ENCODE measurements at regions not wholly inside any gene's neighbourhood (a gene's known extent, or its start where the extent isn't known, plus 50 kb on each side); places are given as distances from the start of the nearest gene placed in this dataset.

- DNase-seq = no peak
Measured at GRCh38 chr4:14744346-14744745, 257.9 kb upstream of the CPEB2 start.

DNA sequence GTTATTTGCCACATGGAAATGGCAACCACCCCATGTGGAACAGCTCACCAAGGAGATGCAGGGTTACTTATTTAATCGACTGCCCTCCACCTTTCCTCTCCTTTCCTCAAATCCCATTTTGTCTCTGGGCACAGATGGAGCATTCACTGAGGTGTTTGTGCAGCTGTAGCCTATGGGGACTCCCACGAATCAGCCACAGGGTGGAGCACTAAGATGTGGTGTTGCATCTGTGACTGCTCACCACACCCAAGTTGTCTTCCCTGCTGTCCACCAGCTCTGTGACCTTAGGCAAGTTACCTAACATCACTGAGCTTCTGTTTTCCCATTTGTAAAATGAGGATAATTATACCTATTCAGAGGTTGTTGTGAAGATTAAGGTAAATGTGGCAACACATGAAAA lies 252.4 kb upstream of the CPEB2 start:
- no peak for DNase-seq

DNA sequence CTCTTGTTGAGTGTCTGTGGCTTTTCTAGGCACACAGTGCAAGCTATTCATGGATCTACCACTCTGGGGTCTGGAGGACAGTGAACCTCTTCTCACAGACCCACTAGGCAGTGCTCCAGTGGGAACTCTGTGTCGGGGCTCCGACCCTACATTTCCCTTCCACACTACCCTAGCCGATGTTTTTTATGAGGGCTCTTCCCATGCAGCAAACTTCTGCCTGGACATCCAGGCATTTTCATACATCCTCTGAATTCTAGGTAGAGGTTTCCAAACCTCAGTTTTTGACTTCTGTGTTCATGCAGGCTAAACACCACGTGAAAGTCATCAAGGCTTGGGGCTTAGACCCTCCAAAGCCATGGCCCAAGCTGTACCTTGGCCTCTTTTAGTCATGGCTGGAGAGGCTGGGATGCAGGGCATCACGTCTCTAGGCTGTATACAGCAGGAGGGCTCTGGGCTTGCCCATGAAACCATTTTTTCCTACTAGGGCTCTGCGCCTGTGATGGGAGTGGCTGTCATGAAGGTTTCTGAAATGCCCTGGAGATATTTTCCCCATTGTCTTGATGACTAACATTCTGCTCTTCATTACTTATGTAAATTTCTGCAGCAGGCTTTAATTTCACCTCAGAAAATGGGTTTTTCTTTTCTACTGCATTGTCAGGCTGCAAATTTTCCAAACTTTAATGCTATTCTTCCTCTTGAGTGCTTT lies 249.8 kb upstream of the CPEB2 start:
- no peak for DNase-seq

- no peak for DNase-seq
Measured at GRCh38 chr4:14767142-14767541, 235.1 kb upstream of the CPEB2 start.

DNA sequence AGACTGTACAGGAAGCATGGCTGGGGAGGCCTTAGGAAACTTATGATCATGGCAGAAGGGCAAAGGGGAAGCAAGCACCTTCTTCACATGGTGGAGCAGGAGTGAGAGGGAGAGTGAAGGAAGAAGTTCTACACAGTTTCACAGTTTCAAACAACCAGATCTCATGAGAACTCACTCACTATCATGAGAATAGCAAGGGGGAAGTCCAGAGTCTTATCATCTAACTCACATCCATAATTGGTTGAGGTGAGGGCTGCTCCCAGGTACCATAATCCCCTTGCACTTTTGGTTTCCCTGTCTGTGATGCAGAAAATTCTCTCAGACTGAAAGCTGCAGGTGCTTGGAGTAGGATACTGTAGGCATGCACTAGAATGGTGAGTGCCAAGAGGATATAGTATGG lies 233.8 kb upstream of the CPEB2 start:
- no peak for DNase-seq

GRCh38 chr4:14769993-14770392 lies 232.3 kb upstream of the CPEB2 start:
- DNase-seq = no peak

GRCh38 chr4:14771094-14771493 lies 231.2 kb upstream of the CPEB2 start:
- no peak for DNase-seq

DNA sequence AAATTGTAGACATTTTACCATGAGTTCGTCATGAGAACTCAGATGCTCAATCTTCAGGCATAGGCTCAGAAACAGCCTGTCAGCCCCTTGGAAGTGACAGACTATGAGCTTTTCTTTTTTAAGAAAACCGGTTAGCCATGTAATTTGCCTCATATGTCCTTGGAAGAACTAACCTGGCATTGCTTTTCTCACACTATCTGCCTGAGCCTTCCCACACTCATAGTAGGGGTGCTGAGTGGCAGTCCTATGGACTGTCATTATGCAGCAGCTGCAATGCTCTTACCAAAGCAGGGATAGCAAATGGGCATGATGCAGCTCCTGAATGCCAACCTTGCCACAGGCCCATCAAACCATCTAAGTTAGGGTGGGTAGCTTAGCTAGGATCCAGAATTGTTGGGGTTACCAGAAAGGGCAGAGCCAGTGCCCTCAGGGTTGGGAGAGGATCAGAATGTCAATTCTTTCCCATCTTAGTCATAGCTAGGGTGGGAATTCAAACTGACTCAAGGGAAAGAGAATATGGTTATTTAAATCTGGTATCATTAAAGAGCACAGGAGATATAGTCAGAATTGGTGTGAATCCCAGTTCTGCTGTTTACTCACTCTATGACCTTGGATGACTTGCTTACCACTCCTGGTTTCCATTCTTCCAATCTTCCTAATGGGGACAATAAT lies 230.6 kb upstream of the CPEB2 start:
- DNase-seq = no peak

GRCh38 chr4:14772388-14772787 lies 229.9 kb upstream of the CPEB2 start:
- no peak for DNase-seq

GRCh38 chr4:14783011-14783877 lies 219.0 kb upstream of the CPEB2 start:
- DNase-seq = peak; percentile 23

- no peak for DNase-seq
Measured at GRCh38 chr4:14787221-14787620, 215.1 kb upstream of the CPEB2 start.

DNA sequence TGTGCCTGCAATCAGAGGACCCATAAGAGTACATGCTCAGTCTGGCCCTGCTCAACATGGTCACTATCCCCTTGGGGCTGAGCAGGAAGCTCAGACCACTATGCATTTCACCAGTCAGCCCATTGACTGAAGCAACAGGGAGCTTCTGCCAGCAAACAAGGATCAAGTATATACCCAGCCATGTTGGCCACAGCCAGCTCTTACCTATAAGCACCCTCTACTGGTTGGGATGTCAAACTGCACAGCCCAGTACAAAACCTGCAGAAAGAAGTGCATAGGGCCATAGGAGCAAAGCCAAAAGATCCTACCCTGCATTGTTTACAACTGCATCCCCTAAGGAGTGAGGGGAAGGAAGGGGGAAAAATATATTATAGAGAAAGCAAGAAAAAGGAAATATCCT lies 214.4 kb upstream of the CPEB2 start:
- DNase-seq = no peak

DNA sequence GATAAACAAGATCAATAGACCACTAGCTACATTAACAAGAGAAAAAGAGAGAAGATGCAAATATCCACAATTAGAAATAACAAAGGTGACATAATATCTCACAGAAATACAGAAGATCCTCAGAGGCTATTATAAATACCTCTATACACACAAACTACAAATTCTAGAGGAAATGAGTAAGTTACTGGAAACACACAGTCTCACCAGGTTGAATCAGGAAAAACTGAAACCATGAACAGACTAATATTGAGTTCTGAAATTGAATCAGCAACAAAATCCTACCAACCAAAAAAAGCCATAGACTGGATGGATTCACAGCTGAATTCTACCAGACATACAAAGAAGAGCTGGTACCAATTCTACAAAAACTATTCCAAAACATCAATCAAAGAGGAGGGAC lies 211.8 kb upstream of the CPEB2 start:
- DNase-seq = no peak

- no peak for DNase-seq
Measured at GRCh38 chr4:14792702-14793227, 209.5 kb upstream of the CPEB2 start.

- DNase-seq = no peak
Measured at GRCh38 chr4:14800977-14801376, 201.3 kb upstream of the CPEB2 start.

DNA sequence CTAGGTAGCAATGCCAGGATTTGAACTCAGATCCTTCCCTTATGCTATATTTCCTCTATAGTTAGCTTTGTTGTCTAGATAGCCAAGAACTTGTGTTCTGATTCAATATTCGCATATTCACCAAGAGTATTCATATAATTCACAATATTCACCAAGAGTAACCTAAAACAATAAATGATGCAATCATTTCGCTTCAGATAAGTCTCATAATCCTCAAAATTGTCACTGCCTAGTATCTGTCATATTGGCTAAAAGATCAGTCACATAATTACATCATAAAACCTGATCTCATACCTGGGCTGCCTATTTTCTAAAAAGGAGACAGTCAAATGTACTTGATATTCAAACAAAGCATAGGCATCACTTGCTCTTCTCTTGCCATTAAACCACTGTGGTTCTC lies 199.7 kb upstream of the CPEB2 start:
- DNase-seq = no peak

DNA sequence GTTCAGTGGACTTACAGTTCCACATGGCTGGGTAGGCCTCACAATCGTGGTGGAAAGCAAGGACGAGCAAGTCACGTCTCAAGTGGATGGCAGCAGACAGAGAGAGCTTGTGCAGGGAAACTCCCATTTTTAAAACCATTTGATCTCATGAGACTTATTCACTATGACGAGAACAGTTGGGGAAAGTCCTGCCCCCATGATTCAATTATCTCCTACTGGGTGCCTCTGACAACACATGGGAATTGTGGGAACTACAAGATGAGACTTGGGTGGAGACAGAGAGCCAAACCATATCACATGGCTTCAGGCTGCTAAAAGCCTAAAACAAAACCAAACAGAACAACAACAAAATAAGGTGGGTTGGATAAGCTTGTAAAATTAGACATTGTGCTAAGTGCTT lies 194.4 kb upstream of the CPEB2 start:
- DNase-seq = no peak

GRCh38 chr4:14809203-14809602 lies 193.1 kb upstream of the CPEB2 start:
- no peak for DNase-seq

GRCh38 chr4:14810121-14810520 lies 192.2 kb upstream of the CPEB2 start:
- DNase-seq = no peak

GRCh38 chr4:14810568-14810967 lies 191.7 kb upstream of the CPEB2 start:
- DNase-seq = no peak

DNA sequence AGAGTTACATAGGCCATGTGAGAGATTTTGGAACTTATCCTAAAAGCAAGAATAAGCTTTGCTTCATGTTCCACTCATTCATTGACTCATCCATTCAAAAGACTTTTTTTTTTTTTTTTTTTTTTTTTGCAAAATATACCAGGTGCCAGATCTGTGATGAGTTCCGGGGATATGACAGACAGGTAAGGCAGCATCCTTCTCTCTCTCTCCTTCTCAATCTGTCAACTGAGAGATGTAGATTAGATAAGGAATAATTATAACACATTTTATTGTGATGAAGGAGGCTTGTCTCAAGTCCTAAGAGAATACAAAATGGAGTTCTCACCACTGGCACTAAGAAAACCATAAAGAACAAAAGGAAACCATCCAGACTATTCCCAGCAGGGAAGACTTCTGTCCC lies 190.2 kb upstream of the CPEB2 start:
- no peak for DNase-seq

DNA sequence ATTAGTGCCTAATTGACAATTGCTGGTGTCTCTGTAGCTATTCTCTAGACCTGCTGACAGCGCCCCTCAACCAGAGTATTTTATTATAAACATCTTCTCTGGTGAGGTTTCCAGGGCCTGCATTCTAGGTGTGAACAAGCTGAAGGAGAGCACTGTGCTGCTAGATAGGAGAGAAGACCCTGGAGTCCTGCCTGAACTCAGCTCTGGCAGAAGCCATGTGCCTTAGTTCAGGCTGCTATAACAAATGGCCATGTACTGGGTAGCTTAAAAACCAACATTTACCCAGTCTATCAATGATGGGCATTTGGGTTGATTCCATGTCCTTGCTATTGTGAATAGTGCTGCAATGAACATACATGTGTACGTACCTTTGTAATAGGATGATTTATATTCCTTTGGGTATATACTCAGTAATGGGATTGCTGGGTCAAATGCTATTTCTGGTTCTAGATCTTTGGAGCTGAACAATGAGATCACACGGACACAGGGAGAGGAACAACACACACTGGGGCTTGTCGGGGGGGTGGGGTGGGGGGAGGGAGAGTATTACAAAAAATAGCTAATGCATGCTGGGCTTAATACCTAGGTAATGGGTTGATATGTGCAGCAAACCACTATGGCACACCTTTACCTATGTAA lies 185.5 kb upstream of the CPEB2 start:
- no peak for DNase-seq

GRCh38 chr4:14824189-14824588 lies 178.1 kb upstream of the CPEB2 start:
- DNase-seq = no peak
